Osteoblast (primary cell): ENCODE measurements at regions not wholly inside any gene's neighbourhood (a gene's known extent, or its start where the extent isn't known, plus 50 kb on each side); places are given as distances from the start of the nearest gene placed in this dataset.
A peak's percentile ranks its signal among the peaks of the same experiment; 100 is the strongest.

Experiments used
- DNase-seq: peaks from one replicate; pipeline ENCODE4 v3.0.0; 2011; ENCODE audit warnings: low spot score, mixed read lengths; ENCODE audit not compliant: insufficient read length; ENCODE audit errors: missing footprints
- H2AFZ ChIP-seq: 2 replicates; pipeline ENCODE4 v1.6.0; 2011; ENCODE audit warnings: mild to moderate bottlenecking, low read length
- H3K27ac ChIP-seq: 2 replicates; pipeline ENCODE4 v1.5.1; 2011; ENCODE audit warnings: mild to moderate bottlenecking, low read depth, low read length, moderate library complexity
- H3K27me3 ChIP-seq: 2 replicates; pipeline ENCODE4 v1.6.0; 2012; ENCODE audit warnings: mild to moderate bottlenecking, control low read depth, inconsistent platforms, low read length, moderate library complexity; ENCODE audit not compliant: insufficient read depth
- H3K36me3 ChIP-seq: 2 replicates; pipeline ENCODE4 v1.5.1; 2011; ENCODE audit warnings: mild to moderate bottlenecking, low read length, control low read depth, moderate library complexity; ENCODE audit not compliant: insufficient read depth
- H3K4me1 ChIP-seq: 2 replicates; pipeline ENCODE4 v1.5.1; 2011; ENCODE audit warnings: mild to moderate bottlenecking, low read length, control low read depth, moderate library complexity; ENCODE audit not compliant: insufficient read depth
- H3K4me2 ChIP-seq: 2 replicates; pipeline ENCODE4 v1.6.0; 2011; ENCODE audit warnings: mild to moderate bottlenecking, low read length; ENCODE audit not compliant: insufficient read depth
- H3K4me3 ChIP-seq: fragments of 200-600 bp; sonication (generic); 3 replicates; pipeline ENCODE4 v1.5.1; 2012; ENCODE audit warnings: mild to moderate bottlenecking, low read length, inconsistent platforms; ENCODE audit not compliant: insufficient read depth
- H3K79me2 ChIP-seq: 2 replicates; pipeline ENCODE4 v1.6.0; 2012; ENCODE audit warnings: mild to moderate bottlenecking, low read length, control low read depth, inconsistent platforms; ENCODE audit not compliant: insufficient read depth
- H3K9me3 ChIP-seq: 2 replicates; pipeline ENCODE4 v1.5.1; 2011; ENCODE audit warnings: low read depth, low read length, control low read depth
- H4K20me1 ChIP-seq: 2 replicates; pipeline ENCODE4 v1.6.0; 2012; ENCODE audit warnings: mild to moderate bottlenecking, low read length, control low read depth; ENCODE audit not compliant: insufficient read depth
- CTCF ChIP-seq: IDR thresholded peaks from 2 replicates; pipeline ENCODE4 v1.5.1; 2011; ENCODE audit warnings: mild to moderate bottlenecking, low read depth, low read length, moderate library complexity; ENCODE audit errors: extremely low read depth

DNA sequence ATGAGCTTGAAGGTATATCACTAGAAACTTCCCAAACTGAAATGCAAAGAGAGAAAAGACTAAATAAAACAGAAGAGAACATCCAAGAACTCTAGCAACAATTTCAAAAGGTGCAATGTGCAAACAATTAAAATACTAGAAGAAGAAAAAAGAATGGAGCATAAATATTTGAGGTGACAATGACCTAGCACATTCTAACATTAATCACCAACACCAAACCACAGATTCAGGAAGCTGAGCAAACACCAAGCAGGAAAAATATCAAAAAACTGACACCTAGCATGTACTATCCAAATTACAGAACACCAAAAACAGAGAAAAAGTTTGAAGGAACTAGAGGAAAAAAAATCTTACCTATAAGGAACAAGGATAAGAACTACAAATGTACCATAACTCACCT, 460.8 kb downstream of the IRS1 start:
- no peak overlapping the region for H3K4me3 ChIP-seq
- no peaks in the 10 kb centered on the region for H3K9me3 ChIP-seq
- H3K4me1 ChIP-seq = peaks cover 9% of the 10 kb centered on the region
- H2AFZ ChIP-seq = no peak overlapping the region
- DNase-seq = no peak
- no peak overlapping the region for H3K27ac ChIP-seq
- no peaks in the 10 kb centered on the region for H3K79me2 ChIP-seq
- no peak overlapping the region for H3K4me2 ChIP-seq
- TF ChIP-seq CTCF = no peak
- H4K20me1 ChIP-seq = no peaks in the 10 kb centered on the region
- H3K27me3 ChIP-seq = no peaks in the 10 kb centered on the region
- H3K36me3 ChIP-seq = no peaks in the 10 kb centered on the region

DNA sequence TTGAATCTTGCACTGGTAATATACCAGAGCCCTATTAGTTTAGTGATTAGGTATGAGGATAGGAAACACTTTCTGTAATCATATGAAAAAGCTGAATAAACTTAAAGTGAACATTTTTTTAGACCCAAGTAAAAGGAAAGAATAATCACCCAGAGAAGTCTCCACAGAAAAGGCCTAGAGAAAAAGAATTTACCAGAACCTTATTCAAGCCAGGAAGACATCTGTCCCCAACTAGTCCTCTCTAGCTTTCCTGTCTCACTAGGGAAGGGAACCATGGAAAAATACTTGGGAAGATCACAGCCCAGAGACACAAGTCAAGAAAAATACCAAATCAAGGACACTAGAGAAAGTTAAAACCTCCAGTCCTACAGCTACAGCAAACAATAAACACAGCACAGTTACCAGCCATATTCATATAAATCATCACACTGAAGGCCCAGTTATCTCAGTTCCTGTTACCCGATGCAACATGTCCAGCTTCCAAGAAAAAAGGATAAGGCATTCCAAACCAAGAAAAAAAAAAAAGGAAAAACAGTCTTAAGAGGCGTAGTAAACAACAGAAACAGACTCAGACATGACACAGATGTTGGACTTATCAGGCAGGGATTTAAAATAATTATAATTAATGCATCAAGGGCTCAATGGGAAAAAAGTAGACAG, 461.5 kb downstream of the IRS1 start:
- H3K27me3 ChIP-seq = no peaks in the 10 kb centered on the region
- no peaks in the 10 kb centered on the region for H3K79me2 ChIP-seq
- no peaks in the 10 kb centered on the region for H3K9me3 ChIP-seq
- H3K4me1 ChIP-seq = peaks cover 9% of the 10 kb centered on the region
- no peak overlapping the region for H3K4me2 ChIP-seq
- no peak overlapping the region for H3K27ac ChIP-seq
- no peak for DNase-seq
- H4K20me1 ChIP-seq = no peaks in the 10 kb centered on the region
- H3K36me3 ChIP-seq = no peaks in the 10 kb centered on the region
- no peak overlapping the region for H2AFZ ChIP-seq
- TF ChIP-seq CTCF = no peak
- no peak overlapping the region for H3K4me3 ChIP-seq

- Histone ChIP-seq H3K4me3 (no peak overlapping the region), H2AFZ (no peak overlapping the region), H3K4me1 (peaks cover 9% of the 10 kb centered on the region), H3K27ac (no peak overlapping the region), H3K27me3 (no peaks in the 10 kb centered on the region), H3K4me2 (no peak overlapping the region), H3K9me3 (no peaks in the 10 kb centered on the region), H3K36me3 (no peaks in the 10 kb centered on the region), H3K79me2 (no peaks in the 10 kb centered on the region), H4K20me1 (no peaks in the 10 kb centered on the region)
- no peak for DNase-seq
- TF ChIP-seq CTCF = no peak
Observed at GRCh38 chr2:226336283-226336682, 463.3 kb downstream of the IRS1 start.

GRCh38 chr2:226334981-226335720, 464.5 kb downstream of the IRS1 start:
- TF ChIP-seq CTCF = no peak
- H3K79me2 ChIP-seq = no peaks in the 10 kb centered on the region
- no peak overlapping the region for H3K4me2 ChIP-seq
- H2AFZ ChIP-seq = peak overlapping the region; percentile 56
- peak overlapping the region; percentile 36 for H3K27ac ChIP-seq
- no peaks in the 10 kb centered on the region for H4K20me1 ChIP-seq
- H3K9me3 ChIP-seq = no peaks in the 10 kb centered on the region
- H3K27me3 ChIP-seq = no peaks in the 10 kb centered on the region
- no peaks in the 10 kb centered on the region for H3K36me3 ChIP-seq
- no peak for DNase-seq
- no peak overlapping the region for H3K4me3 ChIP-seq
- H3K4me1 ChIP-seq = peaks cover 9% of the 10 kb centered on the region
